Adipose tissue (tissue), 3 donors: ENCODE measurements at regions not wholly inside any gene's neighbourhood (a gene's known extent, or its start where the extent isn't known, plus 50 kb on each side); places are given as distances from the start of the nearest gene placed in this dataset.

ENCODE experiments used
- H3K27ac ChIP-seq: one replicate; pipeline ENCODE4 v1.5.1; 2013; ENCODE audit warnings: low read depth, low read length
- WGBS, 3 donors: extraction: QIAGEN DNeasy Blood & Tissue Kit; methylation state at CpG; one replicate each; pipeline ENCODE4 v1.1.7; 2013; 5-methylcytosine and 5-hydroxymethylcytosine counted together
- donor health status: healthy with polysubstance abuse.
- donor health status: Bipolar disorder and iron deficiency.
- donor health status: healthy.

- WGBS, 3 donors: 67 to 83% (median 76%) methylated on average over 2 of the region's 2 CpGs
- no peak overlapping the region for H3K27ac ChIP-seq
Observed at GRCh38 chr14:71482671-71483070, 449.6 kb upstream of the RGS6 start.

- no peak overlapping the region for H3K27ac ChIP-seq
- 83 to 89% (median 87%) methylated on average over 3 of the region's 3 CpGs for WGBS, 3 donors
Observed at GRCh38 chr14:71483154-71483553, 449.1 kb upstream of the RGS6 start.

- 89 to 99% (median 93%) methylated on average over 2 of the region's 2 CpGs for WGBS, 3 donors
- no peak overlapping the region for H3K27ac ChIP-seq
Observed at GRCh38 chr14:71485833-71486232, 446.4 kb upstream of the RGS6 start.

- 50 to 84% (median 75%) methylated on average over 2 of the region's 2 CpGs for WGBS, 3 donors
Observed at GRCh38 chr14:71486279-71486678, 445.9 kb upstream of the RGS6 start.

GRCh38 chr14:71487449-71487848, 444.8 kb upstream of the RGS6 start:
- H3K27ac ChIP-seq: no peak overlapping the region

More at GRCh38 chr14:71486279-71486678, 445.9 kb upstream of the RGS6 start:
- no peak overlapping the region for H3K27ac ChIP-seq

- WGBS, 3 donors: 87 to 94% (median 88%) methylated on average over 2 of the region's 2 CpGs
- H3K27ac ChIP-seq: no peak overlapping the region
Observed at GRCh38 chr14:71487941-71488340, 444.3 kb upstream of the RGS6 start.

- no peak overlapping the region for H3K27ac ChIP-seq
- WGBS, 3 donors: 69 to 77% (median 73%) methylated on average over 4 of the region's 4 CpGs
Observed at GRCh38 chr14:71488703-71489191, 443.5 kb upstream of the RGS6 start.

GRCh38 chr14:71489742-71490141, 442.5 kb upstream of the RGS6 start:
- H3K27ac ChIP-seq: no peak overlapping the region
- 96 to 98% (median 97%) methylated on average over 3 of the region's 3 CpGs for WGBS, 3 donors

- 42 to 91% (median 87%) methylated on average over 6 of the region's 6 CpGs for WGBS, 3 donors
- no peak overlapping the region for H3K27ac ChIP-seq
Observed at GRCh38 chr14:71491931-71492330, 440.3 kb upstream of the RGS6 start.

- 70 to 98% (median 91%) methylated on average over 5 of the region's 5 CpGs for WGBS, 3 donors
Observed at GRCh38 chr14:71492346-71492745, 439.9 kb upstream of the RGS6 start.

GRCh38 chr14:71497645-71498086, 434.6 kb upstream of the RGS6 start:
- no peak overlapping the region for H3K27ac ChIP-seq
- 24 to 76% (median 64%) methylated on average over 2 of the region's 2 CpGs for WGBS, 3 donors

More at GRCh38 chr14:71492346-71492745, 439.9 kb upstream of the RGS6 start:
- no peak overlapping the region for H3K27ac ChIP-seq

- WGBS, 3 donors: 46 to 63% (median 59%) methylated on average over 1 of the region's 1 CpG
- no peak overlapping the region for H3K27ac ChIP-seq
Observed at GRCh38 chr14:71498212-71498611, 434.0 kb upstream of the RGS6 start.

- H3K27ac ChIP-seq: no peak overlapping the region
- WGBS, 3 donors: 90 to 97% (median 96%) methylated on average over 3 of the region's 3 CpGs
Observed at GRCh38 chr14:71499018-71499417, 433.2 kb upstream of the RGS6 start.

GRCh38 chr14:71507681-71508080, 424.5 kb upstream of the RGS6 start:
- 91 to 96% (median 94%) methylated on average over 3 of the region's 3 CpGs for WGBS, 3 donors

GRCh38 chr14:71508901-71509300, 423.3 kb upstream of the RGS6 start:
- WGBS, 3 donors: 54 to 87% (median 70%) methylated on average over 4 of the region's 4 CpGs

More at GRCh38 chr14:71507681-71508080, 424.5 kb upstream of the RGS6 start:
- no peak overlapping the region for H3K27ac ChIP-seq

GRCh38 chr14:71511152-71511551, 421.1 kb upstream of the RGS6 start:
- WGBS, 3 donors: 94 to 100% (median 98%) methylated on average over 2 of the region's 2 CpGs
- no peak overlapping the region for H3K27ac ChIP-seq

More at GRCh38 chr14:71508901-71509300, 423.3 kb upstream of the RGS6 start:
- H3K27ac ChIP-seq: no peak overlapping the region

- H3K27ac ChIP-seq: no peak overlapping the region
- 83 to 95% (median 93%) methylated on average over 8 of the region's 8 CpGs for WGBS, 3 donors
Observed at GRCh38 chr14:71514941-71515919, 417.0 kb upstream of the RGS6 start.

- no peak overlapping the region for H3K27ac ChIP-seq
- WGBS, 3 donors: 81 to 99% (median 97%) methylated on average over 3 of the region's 3 CpGs
Observed at GRCh38 chr14:71521238-71522135, 410.7 kb upstream of the RGS6 start.
